ENCODE measurements at regions not wholly inside any gene's neighbourhood (a gene's known extent, or its start where the extent isn't known, plus 50 kb on each side); places are given as distances from the start of the nearest gene placed in this dataset.

GRCh38 chr1:108063703-108064102, 98.7 kb upstream of the VAV3 start:
- Histone ChIP-seq H2AFZ (ENCODE audit: low read depth, low read length, severe bottlenecking) (no peak overlapping the region), H3K9ac (ENCODE audit: low read length) (no peak overlapping the region), H3K79me2 (ENCODE audit: insufficient read depth, low read length) (no peaks in the 10 kb centered on the region), H3K27ac (ENCODE audit: low read depth, low read length) (no peak overlapping the region), H3F3A (ENCODE audit: insufficient read depth) (no peaks in the 10 kb centered on the region), H3K4me3 (ENCODE audit: insufficient read depth, low read length, poor library complexity, severe bottlenecking) (no peak overlapping the region), H4K20me1 (ENCODE audit: low read depth, low read length) (no peaks in the 10 kb centered on the region), H3K36me3 (ENCODE audit: low read length) (no peaks in the 10 kb centered on the region), H3K9me3 (ENCODE audit: insufficient read depth, low read length) (no peaks in the 10 kb centered on the region), H3K27me3 (ENCODE audit: low read length) (no peaks in the 10 kb centered on the region), H3K4me2 (ENCODE audit: low read depth, low read length, poor library complexity, severe bottlenecking) (no peak overlapping the region), H3K9me2 (replicated peaks; ENCODE audit: insufficient read depth, low read length) (no peaks in the 10 kb centered on the region)
- TF ChIP-seq CTCF (IDR thresholded peaks at IDR 0.05; ENCODE audit: insufficient read depth, low read length, poor library complexity, severe bottlenecking), result no peak
- no peak for TF ChIP-seq EZH2phosphoT487 (conservative IDR thresholded peaks at IDR 0.05; ENCODE audit: low read length)

GRCh38 chr1:108059945-108060344, 95.0 kb upstream of the VAV3 start:
- H2AFZ ChIP-seq (ENCODE audit: low read depth, low read length, severe bottlenecking), result no peak overlapping the region
- TF ChIP-seq EZH2phosphoT487 (conservative IDR thresholded peaks at IDR 0.05; ENCODE audit: low read length), result no peak
- no peak for TF ChIP-seq CTCF (IDR thresholded peaks at IDR 0.05; ENCODE audit: insufficient read depth, low read length, poor library complexity, severe bottlenecking)

GRCh38 chr1:108057541-108057940, 92.6 kb upstream of the VAV3 start:
- Histone ChIP-seq H3K4me3 (ENCODE audit: insufficient read depth, low read length, poor library complexity, severe bottlenecking) (no peak overlapping the region), H3K36me3 (ENCODE audit: low read length) (no peaks in the 10 kb centered on the region), H3K27me3 (ENCODE audit: low read length) (no peaks in the 10 kb centered on the region), H3K4me2 (ENCODE audit: low read depth, low read length, poor library complexity, severe bottlenecking) (no peak overlapping the region), H3K27ac (ENCODE audit: low read depth, low read length) (no peak overlapping the region), H3K9me2 (replicated peaks; ENCODE audit: insufficient read depth, low read length) (no peaks in the 10 kb centered on the region), H2AFZ (ENCODE audit: low read depth, low read length, severe bottlenecking) (no peak overlapping the region), H3K79me2 (ENCODE audit: insufficient read depth, low read length) (no peaks in the 10 kb centered on the region), H3F3A (ENCODE audit: insufficient read depth) (no peaks in the 10 kb centered on the region), H4K20me1 (ENCODE audit: low read depth, low read length) (no peaks in the 10 kb centered on the region), H3K9ac (ENCODE audit: low read length) (no peak overlapping the region), H3K9me3 (ENCODE audit: insufficient read depth, low read length) (no peaks in the 10 kb centered on the region)
- no peak for TF ChIP-seq CTCF (IDR thresholded peaks at IDR 0.05; ENCODE audit: insufficient read depth, low read length, poor library complexity, severe bottlenecking)
- TF ChIP-seq EZH2phosphoT487 (conservative IDR thresholded peaks at IDR 0.05; ENCODE audit: low read length), result no peak

More at GRCh38 chr1:108059945-108060344, 95.0 kb upstream of the VAV3 start:
- no peaks in the 10 kb centered on the region for H4K20me1 ChIP-seq (ENCODE audit: low read depth, low read length)
- no peak overlapping the region for H3K9ac ChIP-seq (ENCODE audit: low read length)
- H3K9me3 ChIP-seq (ENCODE audit: insufficient read depth, low read length), result no peaks in the 10 kb centered on the region
- H3K27me3 ChIP-seq (ENCODE audit: low read length), result no peaks in the 10 kb centered on the region
- H3K79me2 ChIP-seq (ENCODE audit: insufficient read depth, low read length), result no peaks in the 10 kb centered on the region
- no peak overlapping the region for H3K4me3 ChIP-seq (ENCODE audit: insufficient read depth, low read length, poor library complexity, severe bottlenecking)
- H3F3A ChIP-seq (ENCODE audit: insufficient read depth), result no peaks in the 10 kb centered on the region
- no peaks in the 10 kb centered on the region for H3K9me2 ChIP-seq (replicated peaks; ENCODE audit: insufficient read depth, low read length)
- no peak overlapping the region for H3K4me2 ChIP-seq (ENCODE audit: low read depth, low read length, poor library complexity, severe bottlenecking)
- no peaks in the 10 kb centered on the region for H3K36me3 ChIP-seq (ENCODE audit: low read length)
- no peak overlapping the region for H3K27ac ChIP-seq (ENCODE audit: low read depth, low read length)
